ENCODE measurements at regions not wholly inside any gene's neighbourhood (a gene's known extent, or its start where the extent isn't known, plus 50 kb on each side); places are given as distances from the start of the nearest gene placed in this dataset.

- no peak for DNase-seq (ENCODE audit: low read depth in 2 of 2)
Observed at GRCh38 chr10:78774999-78775711, 293.6 kb upstream of the ZMIZ1 start.

- no peak for DNase-seq (ENCODE audit: low read depth in 2 of 2)
Observed at GRCh38 chr10:78775891-78776290, 292.9 kb upstream of the ZMIZ1 start.

- no peak for DNase-seq (ENCODE audit: low read depth in 2 of 2)
Observed at GRCh38 chr10:78776756-78777155, 292.0 kb upstream of the ZMIZ1 start.

GRCh38 chr10:78777466-78777865 is 291.3 kb upstream of the ZMIZ1 start:
- no peak for DNase-seq (ENCODE audit: low read depth in 2 of 2)

GRCh38 chr10:78777867-78778266 is 290.9 kb upstream of the ZMIZ1 start:
- no peak for DNase-seq (ENCODE audit: low read depth in 2 of 2)

- DNase-seq (ENCODE audit: low read depth in 2 of 2): no peak
Observed at GRCh38 chr10:78778444-78779338, 290.1 kb upstream of the ZMIZ1 start.

- DNase-seq (ENCODE audit: low read depth in 2 of 2): no peak
Observed at GRCh38 chr10:78779339-78779955, 289.3 kb upstream of the ZMIZ1 start.

- DNase-seq (ENCODE audit: low read depth in 2 of 2): no peak
Observed at GRCh38 chr10:78780551-78780961, 288.2 kb upstream of the ZMIZ1 start.

- DNase-seq (ENCODE audit: low read depth in 2 of 2): no peak
Observed at GRCh38 chr10:78781251-78781913, 287.4 kb upstream of the ZMIZ1 start.

- DNase-seq (ENCODE audit: low read depth in 2 of 2): no peak
Observed at GRCh38 chr10:78781991-78782390, 286.8 kb upstream of the ZMIZ1 start.

GRCh38 chr10:78782441-78782840 is 286.3 kb upstream of the ZMIZ1 start:
- DNase-seq (ENCODE audit: low read depth in 2 of 2): no peak

- no peak for DNase-seq (ENCODE audit: low read depth in 2 of 2)
Observed at GRCh38 chr10:78783753-78784152, 285.0 kb upstream of the ZMIZ1 start.

GRCh38 chr10:78784546-78784945 is 284.2 kb upstream of the ZMIZ1 start:
- no peak for DNase-seq (ENCODE audit: low read depth in 2 of 2)

GRCh38 chr10:78785066-78785465 is 283.7 kb upstream of the ZMIZ1 start:
- DNase-seq (ENCODE audit: low read depth in 2 of 2): no peak

- no peak for DNase-seq (ENCODE audit: low read depth in 2 of 2)
Observed at GRCh38 chr10:78785991-78786390, 282.8 kb upstream of the ZMIZ1 start.

- DNase-seq (ENCODE audit: low read depth in 2 of 2): no peak
Observed at GRCh38 chr10:78787125-78787524, 281.6 kb upstream of the ZMIZ1 start.

- no peak for DNase-seq (ENCODE audit: low read depth in 2 of 2)
Observed at GRCh38 chr10:78794736-78795455, 273.9 kb upstream of the ZMIZ1 start.

- no peak for DNase-seq (ENCODE audit: low read depth in 2 of 2)
Observed at GRCh38 chr10:78798976-78799730, 269.6 kb upstream of the ZMIZ1 start.

- no peak for DNase-seq (ENCODE audit: low read depth in 2 of 2)
Observed at GRCh38 chr10:78800006-78800405, 268.8 kb upstream of the ZMIZ1 start.

GRCh38 chr10:78800535-78801320 is 268.0 kb upstream of the ZMIZ1 start:
- DNase-seq (ENCODE audit: low read depth in 2 of 2): no peak

All from stimulated activated CD4-positive, alpha-beta T cell treated with anti-CD3 and anti-CD28 coated beads, Interleukin-4, amount 100 ng/mL, for 48 hours (primary cell).